GM19395 (cell line): ENCODE measurements at regions not wholly inside any gene's neighbourhood (a gene's known extent, or its start where the extent isn't known, plus 50 kb on each side); places are given as distances from the start of the nearest gene placed in this dataset.
"Not testable (repeated sequence)": the region's sequence is repeated elsewhere in the genome, so short reads cannot be mapped to it uniquely, and the experiment has no call there.

ENCODE experiments used
- ATAC-seq: cut with Tn5 transposase; IDR thresholded peaks from one replicate; pipeline ENCODE4 v1.9.1; 2021; ENCODE audit warnings: mild to moderate bottlenecking, moderate library complexity; ENCODE audit not compliant: unreplicated experiment

DNA sequence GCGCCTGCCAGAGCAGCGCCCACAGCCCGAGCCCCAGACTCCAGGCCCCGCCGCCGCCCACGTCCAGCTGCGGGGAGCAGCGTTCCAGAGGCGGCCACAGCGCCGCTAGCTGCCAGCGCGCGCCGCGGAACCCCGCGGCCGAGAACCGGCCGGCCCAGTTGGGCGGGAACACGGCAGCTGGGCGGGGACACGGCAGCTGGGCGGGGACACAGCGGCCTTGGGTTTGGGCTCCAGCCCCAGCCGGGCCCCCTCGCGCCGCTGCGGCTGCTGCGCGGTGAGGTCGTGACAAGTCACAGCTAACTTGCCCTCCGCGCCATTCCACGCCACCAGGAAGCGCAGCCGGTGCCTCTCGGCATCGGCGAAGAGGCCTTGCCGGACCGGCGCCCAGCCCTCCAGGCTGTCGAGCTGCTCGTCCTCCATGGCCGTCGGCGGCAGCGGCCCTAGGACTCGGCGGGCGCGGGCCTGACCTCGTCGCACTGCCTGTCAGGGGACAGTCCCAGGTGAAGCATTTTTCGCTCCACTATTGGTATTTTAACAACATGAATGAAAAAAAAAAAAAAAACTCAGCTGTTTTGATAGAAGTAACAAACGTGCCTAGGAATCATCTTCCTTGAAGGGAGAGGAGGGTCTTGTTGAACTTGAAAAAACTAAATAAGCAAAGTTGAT, 56.6 kb upstream of the GOLGA8N start:
- ATAC-seq = peak; percentile 80

GRCh38 chr15:32536057-32536493, 57.2 kb upstream of the GOLGA8N start:
- peak; percentile 40 for ATAC-seq

- not testable (repeated sequence) for ATAC-seq
Observed at GRCh38 chr15:32535150-32535898, 57.9 kb upstream of the GOLGA8N start.

DNA sequence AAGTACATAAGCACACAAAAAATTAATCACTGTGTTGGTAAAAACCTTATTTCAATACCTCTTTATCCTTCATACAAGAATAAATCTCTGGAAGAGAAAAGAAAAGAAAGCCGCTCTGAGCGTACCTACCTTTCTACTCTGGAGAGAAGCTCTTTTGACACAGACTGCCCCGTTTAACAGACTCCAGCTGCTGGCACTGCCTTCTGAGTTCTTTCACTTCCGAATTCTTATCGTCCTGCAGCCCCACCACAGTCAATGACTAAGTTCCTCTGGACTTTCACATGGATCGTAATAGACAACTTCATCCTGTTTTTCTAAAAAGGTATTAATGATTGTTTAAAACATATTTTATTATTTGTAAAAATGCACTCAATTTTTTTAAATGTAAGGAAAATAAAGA, 67.5 kb upstream of the GOLGA8O start:
- ATAC-seq = not testable (repeated sequence)

- not testable (repeated sequence) for ATAC-seq
Observed at GRCh38 chr15:32522421-32522820, 67.0 kb upstream of the GOLGA8O start.

- not testable (repeated sequence) for ATAC-seq
Observed at GRCh38 chr15:32518976-32519375, 63.5 kb upstream of the GOLGA8O start.

DNA sequence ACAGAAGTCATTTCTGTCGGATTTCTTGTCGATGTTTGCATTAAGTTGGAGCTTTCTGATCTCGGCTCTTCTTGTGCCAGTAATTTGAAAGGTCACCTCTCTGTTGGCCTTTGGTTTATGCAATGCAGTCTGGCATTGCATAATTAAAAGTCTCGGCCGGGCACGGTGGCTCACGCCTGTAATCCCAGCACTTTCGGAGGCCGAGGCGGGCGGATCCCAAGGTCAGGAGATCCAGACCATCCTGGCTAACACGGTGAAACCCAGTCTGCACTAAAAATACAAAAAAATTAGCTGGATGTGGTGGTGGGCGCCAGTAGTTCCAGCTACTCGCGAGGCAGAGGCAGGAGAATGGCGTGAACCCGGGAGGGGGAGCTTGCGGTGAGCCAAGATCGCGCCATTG, 62.6 kb upstream of the GOLGA8O start:
- not testable (repeated sequence) for ATAC-seq

GRCh38 chr15:32516954-32517353, 61.5 kb upstream of the GOLGA8O start:
- ATAC-seq = not testable (repeated sequence)

DNA sequence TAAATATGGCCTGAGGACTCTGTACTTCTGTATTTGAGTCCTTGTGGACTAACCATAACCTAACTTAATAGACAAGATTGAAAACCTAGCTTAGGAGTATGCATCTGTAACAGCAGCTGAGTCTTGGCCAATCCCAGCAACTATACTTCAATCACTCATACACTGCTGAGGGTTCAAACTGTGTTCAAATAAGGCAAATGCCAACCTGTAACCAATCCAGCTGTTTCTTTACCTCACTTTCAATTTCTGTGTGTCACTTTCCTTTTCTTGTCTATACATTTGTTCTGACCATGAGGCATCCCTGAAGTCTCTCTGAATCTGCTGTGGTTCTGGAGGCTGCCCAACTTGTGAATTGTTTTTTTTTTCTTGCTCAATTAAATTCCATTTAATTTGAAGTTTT, 57.9 kb upstream of the GOLGA8O start:
- ATAC-seq = not testable (repeated sequence)

DNA sequence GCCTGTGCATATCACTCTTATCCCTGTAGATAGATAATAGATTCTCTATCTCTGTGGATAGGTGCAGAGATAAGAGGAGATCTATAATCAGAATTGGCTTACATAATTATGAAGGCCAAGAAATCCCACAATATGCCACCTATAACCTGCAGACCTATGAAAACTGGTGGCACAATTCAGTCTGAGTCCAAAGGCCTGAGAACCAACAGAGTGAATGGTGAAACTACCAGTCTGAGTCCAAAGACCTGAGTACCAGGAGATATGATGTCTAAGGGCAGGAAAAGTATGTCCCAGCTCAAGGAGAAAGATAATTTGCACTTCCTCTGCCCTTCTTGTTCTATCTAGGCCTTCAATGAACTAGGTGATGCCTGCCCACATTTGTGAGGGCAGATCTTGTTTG, 54.6 kb upstream of the GOLGA8O start:
- not testable (repeated sequence) for ATAC-seq

GRCh38 chr15:32508081-32508480, 52.6 kb upstream of the GOLGA8O start:
- not testable (repeated sequence) for ATAC-seq

GRCh38 chr15:32506787-32507186, 51.4 kb upstream of the GOLGA8O start:
- ATAC-seq = not testable (repeated sequence)

DNA sequence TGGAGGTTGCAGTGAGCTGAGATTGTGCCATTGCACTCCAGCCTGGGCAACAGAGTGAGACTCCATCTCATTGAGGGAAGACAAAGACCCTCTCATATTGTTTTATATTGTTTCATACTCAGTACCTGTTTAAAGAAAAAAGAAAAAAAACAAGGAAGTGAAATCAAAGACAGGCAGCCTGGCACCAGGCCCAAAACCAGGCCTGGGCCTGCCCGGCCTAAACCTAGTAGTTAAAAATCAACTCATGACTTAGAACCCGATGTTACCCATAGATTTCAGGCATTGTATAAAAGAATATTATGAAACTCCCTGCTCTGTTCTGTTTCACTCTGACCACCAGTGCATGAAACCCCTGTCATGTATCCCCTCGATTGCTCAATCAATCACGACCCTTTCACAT, 50.2 kb upstream of the GOLGA8O start:
- ATAC-seq = not testable (repeated sequence)
